Activated T-cell treated with anti-CD3 and anti-CD28 coated beads, Interleukin-2, amount 50 U/mL, for 24 hours (primary cell): ENCODE measurements at regions not wholly inside any gene's neighbourhood (a gene's known extent, or its start where the extent isn't known, plus 50 kb on each side); places are given as distances from the start of the nearest gene placed in this dataset.

Experiments
- DNase-seq: peaks from one replicate; pipeline ENCODE4 v3.0.0-alpha.2; 2020
- H3K27ac Mint-ChIP-seq: 2 replicates; pipeline ENCODE4 v1.8.0; 2020; ENCODE audit warnings: mild to moderate bottlenecking, mixed read lengths
- H3K27me3 Mint-ChIP-seq: 2 replicates; pipeline ENCODE4 v1.8.0; 2020; ENCODE audit warnings: mixed read lengths
- H3K36me3 Mint-ChIP-seq: 2 replicates; pipeline ENCODE4 v1.8.0; 2020; ENCODE audit warnings: low read depth, mixed read lengths
- H3K4me1 Mint-ChIP-seq: 2 replicates; pipeline ENCODE4 v1.8.0; 2020; ENCODE audit warnings: low read depth, mixed read lengths
- H3K4me3 Mint-ChIP-seq: 2 replicates; pipeline ENCODE4 v1.8.0; 2020; ENCODE audit warnings: mild to moderate bottlenecking, moderate library complexity, mixed read lengths
- H3K9me3 Mint-ChIP-seq: 2 replicates; pipeline ENCODE4 v1.8.0; 2020; ENCODE audit warnings: mixed read lengths

GRCh38 chr13:62324842-62325241, 909.2 kb upstream of the PCDH20 start:
- Mint-ChIP-seq H3K4me1 (no peaks in the 10 kb centered on the region), H3K27ac (no peak overlapping the region), H3K4me3 (no peak overlapping the region), H3K9me3 (peaks cover 6% of the 10 kb centered on the region), H3K27me3 (no peaks in the 10 kb centered on the region), H3K36me3 (no peaks in the 10 kb centered on the region)
- no peak for DNase-seq

DNA sequence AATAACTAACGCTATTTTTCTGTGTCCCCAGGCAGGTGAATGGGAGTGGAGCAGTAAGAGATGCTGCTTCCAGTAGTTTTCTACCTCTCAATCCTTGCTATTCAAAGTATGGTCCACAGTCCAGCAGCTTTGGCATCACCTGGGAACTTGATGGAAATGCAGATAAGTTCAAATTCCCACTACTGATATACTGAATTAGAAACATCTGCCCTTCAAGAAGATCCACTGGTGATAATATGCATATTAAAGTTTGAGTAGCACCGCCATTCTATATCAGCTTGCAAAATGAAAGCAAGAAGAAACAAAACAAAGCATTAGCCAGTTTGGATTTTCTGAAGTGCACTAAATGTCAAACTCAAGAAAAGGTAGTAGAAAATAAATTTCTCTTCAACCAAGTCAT, 906.2 kb upstream of the PCDH20 start:
- H3K4me1 Mint-ChIP-seq, result no peaks in the 10 kb centered on the region
- H3K36me3 Mint-ChIP-seq, result no peaks in the 10 kb centered on the region
- DNase-seq, result no peak
- no peak overlapping the region for H3K4me3 Mint-ChIP-seq
- no peaks in the 10 kb centered on the region for H3K27me3 Mint-ChIP-seq
- peaks cover 3% of the 10 kb centered on the region for H3K9me3 Mint-ChIP-seq
- no peak overlapping the region for H3K27ac Mint-ChIP-seq

- H3K9me3 Mint-ChIP-seq, result peaks cover 3% of the 10 kb centered on the region
- no peak overlapping the region for H3K4me3 Mint-ChIP-seq
- no peaks in the 10 kb centered on the region for H3K4me1 Mint-ChIP-seq
- no peak overlapping the region for H3K27ac Mint-ChIP-seq
- H3K27me3 Mint-ChIP-seq, result no peaks in the 10 kb centered on the region
- H3K36me3 Mint-ChIP-seq, result no peaks in the 10 kb centered on the region
- DNase-seq, result no peak
Measured at GRCh38 chr13:62321139-62321538, 905.5 kb upstream of the PCDH20 start.

GRCh38 chr13:62320129-62321108, 904.8 kb upstream of the PCDH20 start:
- Mint-ChIP-seq H3K36me3 (no peaks in the 10 kb centered on the region), H3K9me3 (peaks cover 3% of the 10 kb centered on the region), H3K4me3 (no peak overlapping the region), H3K4me1 (no peaks in the 10 kb centered on the region), H3K27ac (no peak overlapping the region), H3K27me3 (no peaks in the 10 kb centered on the region)
- DNase-seq, result no peak

DNA sequence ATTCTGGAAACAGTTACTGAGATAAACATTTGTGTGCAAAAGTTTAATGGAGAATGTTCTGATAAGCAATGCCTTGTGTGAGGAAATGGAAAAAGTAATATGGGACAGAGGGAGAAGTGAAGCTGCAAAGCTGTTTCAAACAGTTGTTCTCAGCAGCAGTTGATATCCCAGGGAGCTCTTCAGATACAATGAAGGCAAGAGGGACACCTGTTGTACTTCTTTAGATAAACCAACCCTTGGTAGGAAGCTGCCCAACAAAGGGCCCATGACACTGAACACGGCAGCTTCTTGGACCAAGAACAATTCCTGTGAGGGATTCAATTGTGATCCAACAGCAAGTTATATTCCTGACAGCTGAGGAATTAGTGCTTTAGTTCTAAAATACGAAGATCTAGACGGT, 894.3 kb upstream of the PCDH20 start:
- Mint-ChIP-seq H3K4me1 (no peaks in the 10 kb centered on the region), H3K36me3 (no peaks in the 10 kb centered on the region), H3K27me3 (no peaks in the 10 kb centered on the region), H3K4me3 (no peak overlapping the region), H3K9me3 (peaks cover 11% of the 10 kb centered on the region), H3K27ac (no peak overlapping the region)
- DNase-seq, result no peak

DNA sequence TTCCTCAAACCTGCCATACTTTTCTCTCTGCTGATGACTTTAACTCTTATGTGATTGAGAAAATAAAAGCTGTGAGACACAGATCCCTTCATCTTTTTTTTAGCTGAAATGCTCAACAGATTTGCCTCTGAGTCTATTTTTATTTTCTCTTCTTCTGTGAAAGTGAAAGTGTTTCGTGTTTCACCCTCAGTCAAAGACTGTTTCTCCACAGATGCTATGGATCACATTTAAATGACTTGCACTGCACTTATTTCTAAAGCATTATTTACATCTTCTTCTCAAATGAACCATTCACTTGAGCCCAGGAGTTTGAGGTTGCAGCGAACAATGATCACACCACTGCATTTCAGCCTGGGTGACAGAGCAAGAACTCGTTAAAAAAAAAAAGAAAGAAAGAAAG, 890.1 kb upstream of the PCDH20 start:
- Mint-ChIP-seq H3K27me3 (no peaks in the 10 kb centered on the region), H3K9me3 (peaks cover 25% of the 10 kb centered on the region), H3K4me3 (no peak overlapping the region), H3K36me3 (no peaks in the 10 kb centered on the region), H3K27ac (no peak overlapping the region), H3K4me1 (no peaks in the 10 kb centered on the region)
- no peak for DNase-seq

GRCh38 chr13:62302341-62302740, 886.7 kb upstream of the PCDH20 start:
- Mint-ChIP-seq H3K27ac (no peak overlapping the region), H3K4me1 (no peaks in the 10 kb centered on the region), H3K9me3 (peaks cover 29% of the 10 kb centered on the region), H3K27me3 (no peaks in the 10 kb centered on the region), H3K4me3 (no peak overlapping the region), H3K36me3 (no peaks in the 10 kb centered on the region)
- no peak for DNase-seq

GRCh38 chr13:62299988-62300387, 884.3 kb upstream of the PCDH20 start:
- DNase-seq, result no peak
- no peak overlapping the region for H3K27ac Mint-ChIP-seq
- H3K9me3 Mint-ChIP-seq, result peaks cover 21% of the 10 kb centered on the region
- no peaks in the 10 kb centered on the region for H3K4me1 Mint-ChIP-seq
- H3K36me3 Mint-ChIP-seq, result no peaks in the 10 kb centered on the region
- H3K4me3 Mint-ChIP-seq, result no peak overlapping the region
- no peaks in the 10 kb centered on the region for H3K27me3 Mint-ChIP-seq

DNA sequence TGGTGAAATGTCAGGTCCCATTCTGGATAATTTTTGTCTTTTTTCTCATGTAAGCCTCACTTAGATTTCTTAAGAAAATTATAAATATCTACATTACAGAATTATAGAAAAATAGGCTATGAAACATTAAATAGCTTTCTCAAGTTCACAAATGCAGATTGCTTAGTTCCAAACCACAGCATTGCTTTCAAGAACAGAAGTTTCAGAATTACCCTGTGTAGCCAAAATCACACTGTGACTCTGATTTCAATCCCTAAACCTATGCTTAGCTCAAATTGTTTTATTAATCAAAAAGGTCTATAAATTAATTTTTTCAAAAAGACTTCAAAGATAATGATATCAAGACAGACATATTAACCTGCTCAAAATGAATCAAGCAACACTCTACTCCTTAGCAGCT, 881.2 kb upstream of the PCDH20 start:
- no peak for DNase-seq
- H3K36me3 Mint-ChIP-seq, result no peaks in the 10 kb centered on the region
- H3K27me3 Mint-ChIP-seq, result no peaks in the 10 kb centered on the region
- no peak overlapping the region for H3K27ac Mint-ChIP-seq
- H3K4me3 Mint-ChIP-seq, result no peak overlapping the region
- H3K9me3 Mint-ChIP-seq, result peaks cover 13% of the 10 kb centered on the region
- H3K4me1 Mint-ChIP-seq, result no peaks in the 10 kb centered on the region

- Mint-ChIP-seq H3K9me3 (peaks cover 8% of the 10 kb centered on the region), H3K27me3 (no peaks in the 10 kb centered on the region), H3K4me1 (no peaks in the 10 kb centered on the region), H3K36me3 (no peaks in the 10 kb centered on the region), H3K4me3 (no peak overlapping the region), H3K27ac (no peak overlapping the region)
- DNase-seq, result no peak
Measured at GRCh38 chr13:62294244-62294643, 878.6 kb upstream of the PCDH20 start.

DNA sequence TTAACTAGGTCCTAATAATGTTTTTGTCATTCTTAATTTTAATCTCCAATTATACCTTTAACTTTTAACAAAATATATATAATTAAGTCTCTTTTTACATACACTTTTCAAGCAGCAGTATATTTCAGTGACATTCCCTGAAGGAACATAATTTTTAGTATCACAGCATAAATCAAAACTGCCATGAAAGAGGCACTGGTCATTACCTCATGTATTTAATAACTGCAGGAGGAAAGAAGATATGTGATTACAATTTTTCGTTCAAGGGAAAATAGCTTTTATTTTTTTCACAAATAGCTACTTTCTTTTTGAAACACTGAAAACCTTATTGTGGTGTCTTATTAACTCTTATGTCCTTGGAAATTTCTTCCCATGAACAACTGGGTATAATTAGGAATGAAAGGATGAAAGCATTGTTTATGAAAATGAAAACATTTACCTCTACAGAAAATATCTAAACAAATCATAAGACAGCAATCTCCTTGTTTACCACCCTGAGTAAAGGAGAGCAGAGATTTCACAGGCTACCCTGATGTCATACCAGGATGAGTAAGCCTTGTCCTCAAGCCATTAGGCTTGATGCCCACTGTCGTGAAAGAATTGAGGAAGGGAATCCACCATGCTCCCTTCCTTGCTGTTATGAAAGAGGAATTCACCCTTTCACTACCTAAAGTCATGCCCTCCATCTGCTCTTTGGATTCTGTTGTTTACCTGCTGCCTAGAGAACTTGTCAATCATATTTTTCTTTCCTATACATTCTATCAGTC, 877.2 kb upstream of the PCDH20 start:
- peaks cover 9% of the 10 kb centered on the region for H3K9me3 Mint-ChIP-seq
- H3K27ac Mint-ChIP-seq, result no peak overlapping the region
- H3K27me3 Mint-ChIP-seq, result no peaks in the 10 kb centered on the region
- no peak for DNase-seq
- no peaks in the 10 kb centered on the region for H3K4me1 Mint-ChIP-seq
- no peaks in the 10 kb centered on the region for H3K36me3 Mint-ChIP-seq
- H3K4me3 Mint-ChIP-seq, result no peak overlapping the region

DNA sequence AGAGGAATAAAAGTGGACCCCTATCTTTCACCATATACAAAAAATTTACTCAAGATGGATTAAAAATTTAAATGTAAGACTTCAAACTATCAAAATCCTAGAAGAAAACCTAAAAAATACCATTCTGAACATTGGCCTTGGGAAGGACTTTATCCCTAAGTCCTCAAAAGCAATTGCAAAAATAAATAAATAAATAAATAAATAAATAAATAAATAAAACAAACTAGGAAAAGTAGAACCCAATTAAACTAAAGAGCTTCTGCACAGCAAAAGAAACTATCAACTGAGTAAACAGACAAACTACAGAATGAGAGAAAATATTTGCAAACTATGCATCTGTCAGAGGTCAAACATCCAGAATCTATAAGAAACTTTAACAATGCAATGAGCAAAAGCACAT, 874.9 kb upstream of the PCDH20 start:
- Mint-ChIP-seq H3K4me1 (no peaks in the 10 kb centered on the region), H3K27me3 (no peaks in the 10 kb centered on the region), H3K36me3 (no peaks in the 10 kb centered on the region), H3K9me3 (peaks cover 11% of the 10 kb centered on the region), H3K27ac (no peak overlapping the region), H3K4me3 (no peak overlapping the region)
- no peak for DNase-seq

- Mint-ChIP-seq H3K4me3 (no peak overlapping the region), H3K4me1 (no peaks in the 10 kb centered on the region), H3K27me3 (no peaks in the 10 kb centered on the region), H3K9me3 (peaks cover 12% of the 10 kb centered on the region), H3K27ac (no peak overlapping the region), H3K36me3 (no peaks in the 10 kb centered on the region)
- no peak for DNase-seq
Measured at GRCh38 chr13:62287764-62288163, 872.1 kb upstream of the PCDH20 start.

GRCh38 chr13:62280590-62280989, 864.9 kb upstream of the PCDH20 start:
- H3K9me3 Mint-ChIP-seq, result peaks cover 22% of the 10 kb centered on the region
- H3K4me1 Mint-ChIP-seq, result no peaks in the 10 kb centered on the region
- no peaks in the 10 kb centered on the region for H3K36me3 Mint-ChIP-seq
- DNase-seq, result no peak
- no peak overlapping the region for H3K27ac Mint-ChIP-seq
- no peak overlapping the region for H3K4me3 Mint-ChIP-seq
- H3K27me3 Mint-ChIP-seq, result no peaks in the 10 kb centered on the region

- H3K4me1 Mint-ChIP-seq, result no peaks in the 10 kb centered on the region
- H3K36me3 Mint-ChIP-seq, result no peaks in the 10 kb centered on the region
- DNase-seq, result no peak
- no peak overlapping the region for H3K4me3 Mint-ChIP-seq
- H3K27me3 Mint-ChIP-seq, result no peaks in the 10 kb centered on the region
- no peak overlapping the region for H3K27ac Mint-ChIP-seq
- peaks cover 24% of the 10 kb centered on the region for H3K9me3 Mint-ChIP-seq
Measured at GRCh38 chr13:62278271-62278670, 862.6 kb upstream of the PCDH20 start.
